Thyroid gland (tissue), 4 donors: ENCODE measurements at regions not wholly inside any gene's neighbourhood (a gene's known extent, or its start where the extent isn't known, plus 50 kb on each side); places are given as distances from the start of the nearest gene placed in this dataset.

Source experiments
- POLR2A ChIP-seq, 2 donors: fragments of 450-650 bp; IDR thresholded peaks; one replicate each; pipeline ENCODE4 v1.6.1; 2017; ENCODE audit warnings: antibody characterized with exemption in 2 of 2, mild to moderate bottlenecking in 2 of 2, moderate library complexity in 1 of 2
- TF ChIP-seq, protein P1 (sequence below), 6 experiments: fragments of 200-600 bp in 3 of 6; fragments of 450-650 bp in 3 of 6; sonication (generic) in 3 of 6; IDR thresholded peaks; one replicate each; pipeline ENCODE4 v1.5.1; 2016 to 2019; ENCODE audit warnings: antibody characterized with exemption in 6 of 6, mild to moderate bottlenecking in 2 of 6, inconsistent platforms in 1 of 6, moderate library complexity in 1 of 6

DNA sequence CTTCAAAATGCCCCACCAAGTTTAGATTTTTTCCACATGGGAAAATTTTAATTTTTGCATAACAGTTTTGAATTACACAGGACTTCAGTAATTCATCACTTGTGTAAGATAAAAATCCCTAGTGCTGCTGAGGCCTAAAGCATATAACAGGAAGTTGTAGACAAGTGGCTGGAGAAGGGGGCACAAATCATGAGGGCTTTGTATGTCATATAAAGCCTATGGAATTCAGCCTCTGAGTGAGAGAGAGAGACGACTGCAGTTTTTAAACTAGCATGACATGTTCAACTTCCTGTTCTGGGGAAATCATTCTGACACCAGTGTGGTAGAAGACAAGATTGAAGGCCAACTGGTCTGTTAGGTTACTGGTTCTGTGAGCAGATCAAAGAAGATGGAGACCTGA lies 187.3 kb upstream of the CHST9 start:
- TF ChIP-seq, protein P1, sequence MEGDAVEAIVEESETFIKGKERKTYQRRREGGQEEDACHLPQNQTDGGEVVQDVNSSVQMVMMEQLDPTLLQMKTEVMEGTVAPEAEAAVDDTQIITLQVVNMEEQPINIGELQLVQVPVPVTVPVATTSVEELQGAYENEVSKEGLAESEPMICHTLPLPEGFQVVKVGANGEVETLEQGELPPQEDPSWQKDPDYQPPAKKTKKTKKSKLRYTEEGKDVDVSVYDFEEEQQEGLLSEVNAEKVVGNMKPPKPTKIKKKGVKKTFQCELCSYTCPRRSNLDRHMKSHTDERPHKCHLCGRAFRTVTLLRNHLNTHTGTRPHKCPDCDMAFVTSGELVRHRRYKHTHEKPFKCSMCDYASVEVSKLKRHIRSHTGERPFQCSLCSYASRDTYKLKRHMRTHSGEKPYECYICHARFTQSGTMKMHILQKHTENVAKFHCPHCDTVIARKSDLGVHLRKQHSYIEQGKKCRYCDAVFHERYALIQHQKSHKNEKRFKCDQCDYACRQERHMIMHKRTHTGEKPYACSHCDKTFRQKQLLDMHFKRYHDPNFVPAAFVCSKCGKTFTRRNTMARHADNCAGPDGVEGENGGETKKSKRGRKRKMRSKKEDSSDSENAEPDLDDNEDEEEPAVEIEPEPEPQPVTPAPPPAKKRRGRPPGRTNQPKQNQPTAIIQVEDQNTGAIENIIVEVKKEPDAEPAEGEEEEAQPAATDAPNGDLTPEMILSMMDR (IDR thresholded peaks at IDR 0.05) = no peak
- TF ChIP-seq POLR2A (IDR thresholded peaks at IDR 0.05) = no peak
